ENCODE measurements at regions not wholly inside any gene's neighbourhood (a gene's known extent, or its start where the extent isn't known, plus 50 kb on each side); places are given as distances from the start of the nearest gene placed in this dataset.
"Not testable (repeated sequence)": the region's sequence is repeated elsewhere in the genome, so short reads cannot be mapped to it uniquely, and the experiment has no call there.

DNA sequence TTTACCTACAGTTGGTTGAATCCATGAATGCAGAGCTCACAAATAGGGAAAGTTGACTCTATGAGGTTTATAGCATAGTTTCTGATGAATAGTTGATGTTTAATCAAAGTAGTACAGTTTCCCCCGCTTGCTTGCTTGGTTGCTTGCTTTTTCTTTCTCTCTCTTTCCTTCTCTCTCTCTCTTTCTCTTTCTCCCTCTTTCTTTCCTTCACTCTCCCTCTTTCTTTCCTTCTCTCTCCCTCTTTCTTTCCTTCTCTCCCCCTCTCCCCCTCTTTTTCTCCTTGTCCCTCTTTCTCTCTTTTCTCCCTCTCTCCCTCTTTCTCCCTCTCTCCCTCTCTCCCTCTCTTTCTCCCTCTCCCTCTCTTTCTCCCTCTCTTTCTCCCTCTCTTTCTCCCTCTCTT lies 999.9 kb upstream of the CELF4 start:
- DNase-seq: no peak

DNA sequence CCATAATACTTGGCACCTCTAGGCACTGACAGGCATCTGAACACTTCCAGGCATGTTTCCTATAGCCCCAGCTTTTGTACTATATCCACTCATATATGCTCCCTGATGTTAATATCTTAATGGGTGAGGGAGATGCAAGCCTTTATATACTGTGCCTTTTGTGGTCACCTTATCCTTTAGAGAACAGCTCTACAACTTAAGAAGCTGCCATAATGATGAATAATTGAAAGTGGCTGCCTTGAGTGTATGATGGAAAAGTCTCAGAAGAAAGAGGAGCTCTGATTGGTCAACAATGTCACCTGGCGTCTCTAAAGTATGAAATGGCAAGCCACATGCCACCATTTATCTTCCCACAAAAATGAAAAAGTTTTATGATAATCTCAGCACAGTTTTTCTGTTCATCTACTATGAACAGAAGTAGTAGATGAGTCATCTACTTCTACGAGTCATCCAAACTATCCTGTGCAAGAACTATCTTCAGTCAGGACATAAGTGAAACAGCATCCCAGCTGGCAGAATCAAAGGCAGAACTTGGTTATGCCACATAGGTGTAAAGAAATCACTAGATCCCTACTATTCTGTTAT lies 997.9 kb upstream of the CELF4 start:
- DNase-seq: no peak

DNA sequence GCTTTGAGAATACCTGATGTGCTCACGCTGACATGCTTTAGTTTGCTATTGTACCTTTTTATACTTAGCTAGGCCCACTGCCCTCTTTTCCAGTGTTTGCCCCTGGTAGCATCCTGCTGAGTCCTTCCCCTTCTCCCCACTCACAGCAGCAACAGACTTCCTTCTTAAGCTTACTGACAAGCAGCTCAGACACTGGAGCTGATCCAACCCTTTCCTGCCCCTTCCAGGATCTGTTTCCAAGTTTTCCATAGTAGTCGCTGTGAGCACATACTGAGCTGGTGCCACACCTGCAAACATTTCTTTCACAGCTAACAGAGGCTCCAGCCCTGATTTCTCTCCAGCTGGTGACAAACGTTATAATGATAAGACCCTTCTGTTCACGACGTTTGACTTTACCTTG lies 991.4 kb upstream of the CELF4 start:
- DNase-seq: no peak

DNA sequence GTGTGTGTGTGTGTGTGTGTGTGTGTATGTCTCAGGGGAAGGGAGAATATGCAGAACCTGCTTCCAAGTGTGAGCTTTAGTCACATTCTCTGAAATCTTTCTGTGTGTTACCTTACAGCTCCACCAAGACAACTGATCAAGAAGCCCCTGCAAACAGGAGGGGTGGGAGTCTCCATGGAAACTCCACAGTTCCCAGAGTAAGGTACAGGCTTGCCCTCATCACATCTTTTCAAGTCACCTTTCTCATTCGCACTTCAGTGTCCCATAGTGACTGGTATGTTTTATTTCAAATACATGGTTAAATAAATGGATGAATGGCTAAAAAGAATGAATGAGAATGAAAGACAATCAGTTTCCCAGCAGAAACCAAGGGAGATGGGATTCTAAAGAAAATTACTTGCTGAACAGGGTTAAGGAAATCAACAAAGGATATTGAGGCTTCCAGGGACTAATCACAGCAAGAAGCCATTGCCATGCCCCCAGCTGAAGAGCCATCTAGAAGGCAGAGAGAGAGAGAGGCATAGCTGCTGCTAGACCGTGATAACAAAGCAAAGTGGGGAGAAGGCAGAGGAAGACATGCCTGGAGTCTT lies 987.2 kb upstream of the CELF4 start:
- DNase-seq: no peak

DNA sequence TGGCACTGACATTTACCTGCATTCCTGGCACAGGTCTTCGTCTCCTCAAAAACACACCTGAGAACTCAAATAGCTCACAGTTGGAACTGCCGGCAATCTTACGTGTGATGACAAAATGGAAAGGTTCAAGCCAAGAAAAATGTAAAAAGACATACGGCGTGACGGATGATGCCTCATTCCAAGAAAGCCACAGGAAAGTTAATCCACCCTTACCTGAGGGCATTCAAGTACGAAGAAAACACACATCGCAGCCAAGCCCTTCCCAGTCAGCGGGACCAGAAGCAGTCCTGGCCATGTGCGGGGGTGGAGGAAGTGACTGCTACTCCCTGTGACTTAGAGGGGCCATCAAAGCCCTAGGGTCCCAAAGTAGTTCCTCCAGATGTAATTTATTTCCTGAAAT lies 986.3 kb upstream of the CELF4 start:
- no peak for DNase-seq

DNA sequence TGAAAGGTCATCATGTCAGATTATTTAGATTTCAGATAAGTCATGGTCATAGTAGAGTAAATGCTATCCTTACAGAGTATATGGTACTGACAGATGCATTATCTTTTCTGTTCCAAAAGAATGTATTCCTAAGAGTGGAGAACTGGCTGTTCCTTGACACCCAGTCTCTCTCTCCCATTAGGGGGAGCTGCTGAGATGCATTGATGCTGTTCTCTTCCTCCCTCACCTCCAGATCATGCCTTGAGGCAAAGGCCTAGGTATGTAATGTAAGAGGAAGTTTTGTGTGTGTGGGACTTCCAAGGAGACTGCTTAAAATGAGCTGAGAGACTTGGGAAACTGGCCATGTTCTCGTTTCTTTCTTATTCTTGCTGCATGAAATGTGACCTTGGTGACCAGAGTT lies 979.5 kb upstream of the CELF4 start:
- DNase-seq: no peak

DNA sequence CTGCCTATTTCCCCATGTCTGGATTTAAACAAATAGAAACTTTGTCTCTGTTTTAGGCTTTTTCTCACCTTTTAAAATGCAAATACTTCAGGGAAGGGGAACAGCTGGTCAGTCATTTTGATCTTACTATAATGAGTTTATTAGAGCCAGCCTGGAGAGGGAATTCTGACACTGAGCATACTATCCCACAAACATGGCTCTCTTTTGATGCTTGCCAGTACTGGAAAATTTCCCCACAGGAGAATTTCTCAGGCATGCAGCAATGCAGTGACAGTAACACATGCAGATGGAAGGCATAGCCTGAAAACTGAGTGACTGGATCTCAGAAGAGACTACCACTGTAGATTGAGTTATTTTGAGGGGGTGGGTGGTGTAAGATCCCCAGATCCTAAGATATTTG lies 974.3 kb upstream of the CELF4 start:
- DNase-seq: no peak

DNA sequence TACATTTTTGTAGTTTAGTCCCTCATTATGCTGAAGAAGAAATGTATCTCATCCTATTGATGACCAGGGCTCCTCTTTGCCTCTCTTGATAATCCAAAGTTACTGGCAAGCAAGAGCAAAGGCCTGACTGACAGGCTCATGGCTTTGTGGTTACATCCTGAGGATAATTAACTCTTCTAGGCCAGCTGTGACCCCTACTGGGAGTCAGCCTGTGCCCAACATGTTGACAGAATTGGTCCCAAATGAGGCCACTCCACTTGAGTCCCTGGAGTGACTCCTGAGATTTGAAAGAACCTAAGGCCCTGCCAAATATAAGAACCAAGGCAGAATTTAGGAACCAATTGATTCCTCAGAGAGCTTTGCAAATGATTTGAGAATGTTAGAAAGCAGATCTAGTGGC lies 973.8 kb upstream of the CELF4 start:
- DNase-seq: no peak

DNA sequence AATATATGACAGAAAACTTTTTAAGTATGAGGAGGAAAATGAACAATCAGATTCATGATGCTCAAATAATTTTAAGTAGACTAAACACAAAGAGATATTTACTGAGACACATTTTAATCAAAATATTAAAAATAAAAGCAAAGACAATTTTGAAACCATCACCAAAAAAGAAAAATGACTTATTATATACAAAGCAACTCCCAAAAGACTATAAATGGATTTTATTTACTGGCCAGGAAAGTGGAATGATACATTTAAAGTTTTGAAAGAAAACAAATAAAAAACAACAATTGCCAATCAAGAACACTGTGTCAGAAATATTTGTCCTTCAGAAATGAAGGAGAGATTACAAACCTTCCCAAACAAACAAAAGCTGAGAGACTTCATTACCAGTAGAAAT lies 968.5 kb upstream of the CELF4 start:
- no peak for DNase-seq

DNA sequence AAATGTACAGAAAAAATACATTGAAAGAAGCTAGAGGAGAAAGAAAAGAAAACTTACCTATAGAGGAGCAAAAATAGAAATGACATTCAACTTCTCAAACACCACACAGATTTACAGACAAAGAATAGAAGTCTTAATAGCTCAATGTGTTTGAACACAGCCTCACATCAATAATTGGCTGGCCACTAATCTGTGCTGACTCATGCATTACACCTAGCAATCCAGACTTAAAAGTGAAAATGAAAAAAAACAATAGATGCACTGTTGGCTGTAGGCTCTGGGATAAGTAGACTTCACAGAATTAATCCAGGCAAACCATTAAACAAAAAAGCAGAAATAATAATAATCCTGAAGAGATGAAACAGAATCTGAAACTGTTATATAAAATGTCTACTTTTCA lies 961.3 kb upstream of the CELF4 start:
- no peak for DNase-seq

DNA sequence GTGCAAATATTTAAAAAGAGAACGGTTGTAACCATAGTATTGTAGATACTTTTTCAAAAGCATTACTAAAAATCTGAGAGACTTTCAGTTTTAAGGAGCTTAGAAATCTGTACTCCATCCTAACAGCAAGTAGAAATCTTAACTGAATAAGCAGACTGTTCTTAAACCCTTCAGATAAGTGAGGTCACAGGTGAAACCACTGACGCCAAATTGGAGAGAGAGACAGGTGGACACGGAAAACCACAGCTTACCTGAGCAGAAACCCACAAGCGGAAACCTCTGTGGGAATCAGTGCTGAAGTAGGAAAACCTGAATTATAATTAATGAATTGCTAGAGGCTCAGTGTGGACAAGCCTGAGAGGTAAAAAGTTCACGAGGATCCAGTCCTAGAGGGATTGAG lies 959.4 kb upstream of the CELF4 start:
- DNase-seq: no peak

DNA sequence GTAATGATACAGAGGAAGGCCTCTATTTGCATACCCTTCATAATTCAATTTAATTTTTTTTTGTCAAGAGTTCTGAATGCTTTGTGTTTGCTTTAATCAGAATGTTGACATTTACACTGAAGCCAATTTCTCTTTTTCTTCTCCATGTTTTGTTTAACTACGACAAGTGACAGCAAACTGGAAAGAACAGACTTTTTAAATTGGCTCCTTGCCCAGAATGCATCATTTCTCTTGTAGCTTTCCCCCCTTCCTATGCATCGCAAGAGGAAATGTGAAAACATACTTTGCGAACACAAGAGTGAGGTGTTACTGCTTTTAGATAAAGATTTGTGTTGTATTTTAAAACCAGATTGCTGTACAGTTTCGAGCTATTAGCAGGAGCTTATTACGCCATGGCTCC lies 955.2 kb upstream of the CELF4 start:
- DNase-seq: no peak

DNA sequence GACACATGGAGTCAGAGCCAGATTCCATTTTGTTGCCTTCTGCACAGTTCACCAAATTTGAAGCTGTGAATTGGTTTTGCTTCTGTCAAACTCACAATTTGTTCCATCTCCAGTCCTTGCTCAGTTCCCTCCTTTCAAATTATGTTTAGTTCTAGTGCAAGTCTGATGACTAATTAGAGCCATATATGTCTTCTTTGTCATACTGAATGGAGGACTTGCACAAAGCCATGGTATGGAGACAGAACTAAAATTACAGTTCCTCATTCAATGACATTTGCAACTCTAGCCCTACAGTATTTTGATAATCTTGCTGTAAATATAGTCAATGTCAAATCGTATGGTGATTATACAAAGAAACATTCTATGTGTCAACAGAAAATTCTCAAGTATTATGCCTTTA lies 936.9 kb upstream of the CELF4 start:
- DNase-seq: no peak

DNA sequence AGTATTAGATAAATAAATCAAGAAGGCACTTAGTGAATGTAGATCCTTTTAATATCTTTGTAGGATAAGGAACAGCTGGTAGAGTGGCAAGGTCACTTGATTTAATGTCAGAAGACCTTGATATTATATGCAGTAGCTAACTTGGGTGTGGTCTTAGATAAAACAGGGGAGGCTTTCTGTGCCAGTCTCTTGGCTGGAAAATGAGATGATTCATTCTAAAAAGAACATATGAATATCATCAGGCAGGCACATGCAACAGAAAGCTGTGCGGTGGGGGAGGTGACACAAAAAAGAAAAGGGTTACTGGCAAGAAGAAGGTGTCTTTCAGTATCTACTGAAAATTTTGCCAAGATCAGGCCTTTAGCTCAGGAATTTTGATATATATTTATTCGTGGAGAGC lies 931.7 kb upstream of the CELF4 start:
- no peak for DNase-seq

DNA sequence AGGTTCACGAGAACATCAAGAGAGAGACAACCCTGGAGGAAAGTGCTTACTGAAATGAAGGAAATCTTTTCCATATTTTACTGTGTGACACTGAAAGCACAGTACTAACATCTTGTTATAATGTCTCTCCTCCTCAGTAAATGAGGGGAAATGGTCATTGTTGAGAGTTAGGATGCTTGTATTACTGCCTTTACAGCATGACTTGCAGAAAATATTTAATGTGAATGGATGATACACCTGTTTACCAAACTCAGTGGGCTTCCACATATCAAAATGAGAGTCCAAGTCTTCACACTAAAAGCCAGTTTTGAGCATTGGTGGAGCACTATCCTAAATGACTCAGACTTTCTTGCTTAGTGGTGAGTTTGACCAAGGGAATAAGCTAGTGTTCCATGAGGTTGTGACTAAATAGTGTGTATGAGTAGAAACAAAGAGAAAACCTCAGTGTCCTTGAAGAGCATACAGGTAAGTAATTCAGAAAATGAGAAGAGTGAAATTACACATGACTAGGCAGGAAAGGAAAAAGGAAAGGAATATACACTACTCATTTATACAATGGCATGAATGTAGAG lies 930.7 kb upstream of the CELF4 start:
- no peak for DNase-seq

DNA sequence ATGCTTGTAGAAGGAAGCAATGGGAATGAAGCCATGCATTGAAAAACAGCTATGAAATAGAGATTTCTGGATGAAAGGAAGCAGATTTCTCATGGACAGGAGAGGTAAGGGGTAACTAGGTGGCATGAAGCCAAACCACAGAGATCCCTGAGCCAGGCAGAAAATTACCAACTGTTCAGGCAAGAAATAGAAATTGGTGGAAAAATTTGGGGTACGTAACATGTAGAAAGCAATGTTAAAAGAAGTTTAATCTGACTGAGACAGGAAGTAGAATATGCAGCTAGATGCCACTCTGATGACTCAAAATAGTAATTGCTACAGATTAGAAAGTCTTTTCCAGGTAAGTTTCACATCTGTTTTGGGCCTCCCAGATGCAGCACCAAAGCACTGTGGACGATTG lies 928.5 kb upstream of the CELF4 start:
- DNase-seq: no peak

DNA sequence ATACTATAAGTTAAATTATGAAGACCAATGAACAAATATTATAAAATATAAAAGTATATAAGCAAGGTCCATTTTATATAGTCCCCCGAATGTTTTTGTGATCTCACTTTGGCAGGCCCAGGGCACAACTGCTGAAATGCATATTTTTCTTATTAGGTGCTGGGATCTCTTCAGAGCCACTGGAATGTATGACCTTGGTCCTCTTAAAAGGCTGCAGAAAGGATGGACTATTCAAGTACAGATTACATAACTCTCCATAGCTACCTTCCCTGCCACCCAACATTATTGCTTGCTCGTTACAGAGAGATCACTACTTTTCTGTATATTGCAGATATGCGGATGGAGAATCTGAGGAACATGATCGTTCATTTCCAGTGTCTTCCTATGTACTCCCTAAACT lies 925.6 kb upstream of the CELF4 start:
- DNase-seq: no peak

DNA sequence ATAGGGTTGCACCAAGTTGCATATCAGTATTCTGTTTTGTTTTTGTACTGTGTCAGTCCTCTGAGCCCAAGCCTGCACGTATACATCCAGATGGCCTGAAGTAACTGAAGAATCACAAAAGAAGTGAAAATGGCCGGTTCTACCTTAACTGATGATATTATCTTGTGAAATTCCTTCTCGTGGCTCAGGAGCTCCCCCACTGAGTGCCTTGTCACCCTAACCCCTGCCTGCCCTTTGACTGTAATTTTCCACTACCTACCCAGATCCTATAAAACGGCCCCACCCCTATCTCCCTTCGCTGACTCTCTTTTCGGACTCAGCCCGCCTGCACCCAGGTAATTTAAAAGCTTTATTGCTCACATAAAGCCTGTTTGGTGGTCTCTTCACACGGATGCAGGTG lies 924.1 kb upstream of the CELF4 start:
- not testable (repeated sequence) for DNase-seq

DNA sequence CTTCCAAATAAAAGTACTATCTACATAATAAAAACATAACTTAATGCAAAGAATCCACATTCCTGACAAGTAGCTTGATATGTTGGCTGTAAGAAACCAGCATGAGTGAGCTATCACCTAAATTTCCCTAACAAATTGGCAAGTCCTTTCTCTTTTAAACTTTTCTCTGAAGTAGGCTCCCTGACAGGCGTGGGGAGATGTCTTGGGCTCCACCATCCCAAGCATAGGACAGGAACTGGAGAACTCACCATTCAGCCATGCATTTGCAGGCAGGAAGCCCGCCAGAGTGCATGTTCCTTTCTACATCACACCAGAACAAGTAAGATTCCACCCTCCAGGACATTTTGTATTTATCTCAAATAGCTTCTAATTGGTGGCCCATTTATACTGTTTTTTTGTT lies 921.9 kb upstream of the CELF4 start:
- no peak for DNase-seq

DNA sequence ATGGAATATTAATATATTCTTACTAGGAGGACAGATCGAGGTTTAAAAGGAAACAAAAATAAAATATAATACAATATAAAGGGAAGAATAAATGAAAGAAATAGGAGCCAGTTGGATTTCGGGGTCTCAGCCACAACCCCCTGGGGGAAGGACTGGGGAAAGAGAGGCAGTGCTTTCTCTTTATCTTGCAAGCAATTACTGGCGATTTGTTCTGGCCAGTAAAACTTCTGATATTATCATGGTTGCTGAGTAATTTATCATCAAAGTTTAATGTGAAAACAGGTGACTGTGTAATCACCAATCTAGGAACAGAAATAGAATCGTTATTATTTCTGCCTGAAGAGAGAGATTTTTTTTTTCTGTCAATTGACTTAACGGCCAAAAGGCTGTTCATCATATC lies 917.7 kb upstream of the CELF4 start:
- DNase-seq: no peak

DNA sequence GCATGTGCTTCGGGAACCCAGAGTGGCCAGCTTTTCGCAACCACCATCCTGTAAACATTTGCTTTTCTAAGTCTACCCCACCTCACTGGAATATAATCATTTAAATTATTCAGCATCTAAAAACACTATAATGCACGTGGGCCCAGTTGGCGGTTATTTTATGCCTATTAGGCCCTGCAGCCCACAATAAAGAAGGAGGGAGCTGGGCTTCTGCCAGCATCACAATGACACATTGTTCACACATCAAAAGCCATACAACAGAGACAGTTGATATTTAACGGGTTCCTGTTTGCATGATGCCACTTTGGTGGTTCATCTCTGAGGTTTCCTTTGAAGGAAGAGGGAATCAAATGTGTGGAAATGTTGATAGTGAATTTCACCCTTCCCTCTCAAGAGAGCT lies 916.0 kb upstream of the CELF4 start:
- DNase-seq: no peak

DNA sequence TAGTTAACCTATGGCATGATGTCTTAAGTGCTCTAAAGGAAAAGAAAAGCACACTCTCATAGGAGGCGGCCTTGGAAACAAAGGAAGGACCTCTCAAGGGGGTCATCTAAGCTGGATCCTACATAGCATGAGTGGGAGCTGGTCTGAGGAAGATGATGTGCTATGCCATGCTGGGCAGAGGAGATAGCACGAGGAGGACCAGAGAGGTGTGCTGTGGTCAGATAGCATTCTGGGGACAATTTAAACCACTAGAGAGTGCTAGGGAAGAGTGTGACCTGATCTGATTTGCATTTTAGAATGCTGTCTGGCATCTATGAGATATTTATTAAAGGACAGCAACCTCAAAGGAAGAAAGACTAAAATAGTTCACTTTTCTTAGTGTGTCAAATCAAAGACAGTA lies 910.1 kb upstream of the CELF4 start:
- DNase-seq: no peak

DNA sequence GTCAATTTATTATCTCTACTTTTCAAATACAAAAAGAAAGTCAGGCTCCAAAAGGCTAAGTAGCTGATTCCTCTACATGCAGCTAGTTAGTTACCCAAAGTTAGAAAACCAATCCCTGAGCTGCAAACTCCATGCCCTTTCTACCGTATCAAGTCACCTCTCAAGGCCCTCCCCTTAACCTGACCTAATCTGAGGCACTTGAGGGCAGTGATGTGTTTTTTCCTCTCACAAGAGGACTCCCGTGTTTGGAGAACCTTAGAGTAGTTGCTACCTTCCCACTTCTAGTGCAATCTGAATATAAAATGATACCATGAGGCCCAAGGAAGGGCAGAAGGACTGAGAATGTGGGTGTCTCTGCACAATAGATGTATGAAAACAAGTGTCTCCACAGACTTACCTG lies 907.9 kb upstream of the CELF4 start:
- DNase-seq: no peak

DNA sequence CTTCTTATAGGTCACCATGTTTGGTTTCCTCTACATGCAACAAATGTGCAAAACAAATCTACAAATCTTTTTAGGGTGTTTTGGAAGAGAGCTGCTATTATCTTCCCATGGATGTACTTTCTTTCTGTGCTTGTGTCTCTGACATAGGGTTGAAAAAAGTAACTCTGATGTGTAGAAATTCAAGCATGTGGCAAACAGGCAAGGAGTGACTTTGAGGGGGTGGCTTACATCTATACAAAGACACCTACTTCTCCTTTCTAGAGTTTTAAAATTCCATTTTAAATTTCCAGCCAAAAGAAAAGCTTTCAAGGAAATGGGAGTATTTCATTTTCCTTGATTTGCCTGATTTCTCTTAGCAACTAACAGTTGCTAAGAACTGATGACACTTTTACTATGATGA lies 904.8 kb upstream of the CELF4 start:
- DNase-seq: no peak

DNA sequence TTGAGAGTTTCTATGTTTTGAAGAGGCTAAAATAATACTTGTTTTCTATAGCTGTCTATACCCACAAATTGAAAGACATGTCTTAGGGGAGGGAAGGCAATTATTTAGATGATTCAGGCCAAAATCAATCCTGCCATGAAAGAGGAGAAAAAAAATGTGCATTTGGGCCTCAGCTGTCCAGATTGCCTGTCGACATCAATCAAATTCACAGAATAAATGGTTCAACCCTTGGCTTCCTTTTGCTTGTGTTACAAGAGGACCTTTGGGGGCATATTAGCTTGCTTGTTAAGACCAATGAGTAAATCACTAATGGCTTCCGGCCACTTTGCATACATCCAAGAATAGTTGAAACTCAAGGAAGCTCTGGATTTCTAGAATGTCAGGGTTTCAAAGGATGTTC lies 900.8 kb upstream of the CELF4 start:
- no peak for DNase-seq

Data from fibroblast of skin of right quadriceps (primary cell).